PC-9 (cell line): ENCODE measurements at regions not wholly inside any gene's neighbourhood (a gene's known extent, or its start where the extent isn't known, plus 50 kb on each side); places are given as distances from the start of the nearest gene placed in this dataset.

Source experiments
- BruUV-seq: library from RNA; stranded (reverse); fragments of 400-500 nt; replicated peaks from 2 replicates; lab custom pipeline; 2021; lab: Mats Ljungman, UMichigan
- CTCF ChIA-PET: fragments of 300-600 bp; sonication (Branson Sonifier 250); formaldehyde crosslinking; loops from one replicate; lab custom pipeline; 2022; ENCODE audit warnings: antibody characterized with exemption; lab: Charles Lee
- POLR2A ChIA-PET: fragments of 300-600 bp; sonication (Branson Sonifier 250); formaldehyde crosslinking; loops from one replicate; lab custom pipeline; 2022; ENCODE audit warnings: antibody characterized with exemption; ENCODE audit not compliant: unreplicated experiment; lab: Charles Lee
- DNase-seq, 2 experiments: peaks; one replicate each; pipeline versions ENCODE4 v3.0.0 to v3.0.0-alpha.2; 2015 to 2022; ENCODE audit warnings: mixed read lengths in 1 of 2
- H2AFZ ChIP-seq: fragments of 200-600 bp; sonication (generic); 2 replicates; pipeline ENCODE4 v1.8.1; 2017; ENCODE audit warnings: antibody characterized with exemption
- H3F3A ChIP-seq: fragments of 200-600 bp; sonication (generic); 2 replicates; pipeline ENCODE4 v1.8.1; 2017; ENCODE audit warnings: antibody characterized with exemption, mild to moderate bottlenecking, low read depth; ENCODE audit not compliant: insufficient read depth
- H3K27ac ChIP-seq: fragments of 200-600 bp; sonication (generic); 2 replicates; pipeline ENCODE4 v1.6.1; 2016; ENCODE audit warnings: mixed run types
- H3K27me3 ChIP-seq: fragments of 200-600 bp; sonication (generic); 2 replicates; pipeline ENCODE4 v1.6.1; 2016; ENCODE audit warnings: low read depth, mixed run types; ENCODE audit not compliant: insufficient read depth
- H3K36me3 ChIP-seq: fragments of 200-600 bp; sonication (generic); 2 replicates; pipeline ENCODE4 v1.6.1; 2016; ENCODE audit warnings: low read depth, mixed run types
- H3K4me1 ChIP-seq: fragments of 200-600 bp; sonication (generic); replicated peaks from 2 replicates; pipeline ENCODE4 v1.6.1; 2016; ENCODE audit warnings: mixed run types; ENCODE audit not compliant: insufficient read depth
- H3K4me2 ChIP-seq: fragments of 200-600 bp; sonication (generic); 2 replicates; pipeline ENCODE4 v1.6.1; 2017; ENCODE audit warnings: mixed run types
- H3K4me3 ChIP-seq: fragments of 200-600 bp; sonication (generic); 2 replicates; pipeline ENCODE4 v1.6.1; 2016; ENCODE audit warnings: mixed run types
- H3K79me2 ChIP-seq: fragments of 200-600 bp; sonication (generic); 2 replicates; pipeline ENCODE4 v1.6.1; 2017; ENCODE audit warnings: low read depth, mixed run types
- H3K9me2 ChIP-seq: fragments of 200-600 bp; sonication (generic); 2 replicates; pipeline ENCODE4 v1.8.1; 2017; ENCODE audit warnings: mild to moderate bottlenecking; ENCODE audit not compliant: insufficient read depth
- H3K9me3 ChIP-seq: fragments of 200-600 bp; sonication (generic); 2 replicates; pipeline ENCODE4 v1.8.1; 2016; ENCODE audit warnings: low read depth; ENCODE audit not compliant: insufficient read depth
- H4K20me1 ChIP-seq: fragments of 200-600 bp; sonication (generic); 2 replicates; pipeline ENCODE4 v1.8.1; 2017; ENCODE audit not compliant: insufficient read depth
- EZH2 ChIP-seq: fragments of 200-600 bp; sonication (generic); IDR thresholded peaks from 2 replicates; pipeline ENCODE4 v1.8.0; 2017; ENCODE audit warnings: antibody characterized with exemption, low read depth
- intact Hi-C: fragments of 100-400 bp; cut with micrococcal nuclease; formaldehyde crosslinking; loops from one replicate; pipeline ENCODE4 v1.10.0; 2022; ENCODE audit not compliant: unreplicated experiment
- TF ChIP-seq, protein P1 (sequence below): fragments of 200-600 bp; sonication (generic); conservative IDR thresholded peaks from 2 replicates; pipeline ENCODE4 v1.6.1; 2017; ENCODE audit warnings: mixed run types, antibody characterized with exemption, mild to moderate bottlenecking, moderate library complexity

DNA sequence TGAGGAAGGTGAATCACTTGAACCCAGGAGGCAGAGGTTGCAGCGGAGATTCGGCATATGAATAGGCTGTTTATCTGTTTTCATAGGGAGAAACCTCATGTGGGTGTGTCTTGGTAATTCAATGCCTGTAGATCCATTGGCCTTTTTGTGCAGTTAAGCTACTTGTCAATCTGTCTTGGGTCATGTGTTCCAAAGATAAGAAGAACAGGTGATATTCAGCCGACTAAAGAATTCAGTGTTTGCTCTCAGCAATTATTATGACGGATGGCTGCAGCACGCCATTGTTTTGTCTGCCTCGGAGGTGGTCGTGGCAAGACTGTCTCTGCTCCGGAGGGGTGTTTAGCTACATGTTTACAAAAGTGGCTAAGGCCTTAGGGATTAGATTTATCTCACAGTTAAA, 573.0 kb upstream of the PCDH9 start:
- Histone ChIP-seq H3K4me3 (no peak overlapping the region), H3K9me3 (no peaks in the 10 kb centered on the region), H3K9me2 (no peaks in the 10 kb centered on the region), H3K4me1 (no peaks in the 10 kb centered on the region), H3K27me3 (no peaks in the 10 kb centered on the region), H3K36me3 (no peaks in the 10 kb centered on the region), H4K20me1 (no peaks in the 10 kb centered on the region), H3K4me2 (no peak overlapping the region), H3K79me2 (no peaks in the 10 kb centered on the region), H3K27ac (no peak overlapping the region), H3F3A (no peaks in the 10 kb centered on the region), H2AFZ (no peak overlapping the region)
- BruUV-seq: no TSS peak
- intact Hi-C loops: no loop called here
- ChIA-PET POLR2A (no interaction called here), CTCF (no interaction called here)
- TF ChIP-seq, protein P1, sequence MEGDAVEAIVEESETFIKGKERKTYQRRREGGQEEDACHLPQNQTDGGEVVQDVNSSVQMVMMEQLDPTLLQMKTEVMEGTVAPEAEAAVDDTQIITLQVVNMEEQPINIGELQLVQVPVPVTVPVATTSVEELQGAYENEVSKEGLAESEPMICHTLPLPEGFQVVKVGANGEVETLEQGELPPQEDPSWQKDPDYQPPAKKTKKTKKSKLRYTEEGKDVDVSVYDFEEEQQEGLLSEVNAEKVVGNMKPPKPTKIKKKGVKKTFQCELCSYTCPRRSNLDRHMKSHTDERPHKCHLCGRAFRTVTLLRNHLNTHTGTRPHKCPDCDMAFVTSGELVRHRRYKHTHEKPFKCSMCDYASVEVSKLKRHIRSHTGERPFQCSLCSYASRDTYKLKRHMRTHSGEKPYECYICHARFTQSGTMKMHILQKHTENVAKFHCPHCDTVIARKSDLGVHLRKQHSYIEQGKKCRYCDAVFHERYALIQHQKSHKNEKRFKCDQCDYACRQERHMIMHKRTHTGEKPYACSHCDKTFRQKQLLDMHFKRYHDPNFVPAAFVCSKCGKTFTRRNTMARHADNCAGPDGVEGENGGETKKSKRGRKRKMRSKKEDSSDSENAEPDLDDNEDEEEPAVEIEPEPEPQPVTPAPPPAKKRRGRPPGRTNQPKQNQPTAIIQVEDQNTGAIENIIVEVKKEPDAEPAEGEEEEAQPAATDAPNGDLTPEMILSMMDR: no peak
- no peak for TF ChIP-seq EZH2
- DNase-seq: no peak

DNA sequence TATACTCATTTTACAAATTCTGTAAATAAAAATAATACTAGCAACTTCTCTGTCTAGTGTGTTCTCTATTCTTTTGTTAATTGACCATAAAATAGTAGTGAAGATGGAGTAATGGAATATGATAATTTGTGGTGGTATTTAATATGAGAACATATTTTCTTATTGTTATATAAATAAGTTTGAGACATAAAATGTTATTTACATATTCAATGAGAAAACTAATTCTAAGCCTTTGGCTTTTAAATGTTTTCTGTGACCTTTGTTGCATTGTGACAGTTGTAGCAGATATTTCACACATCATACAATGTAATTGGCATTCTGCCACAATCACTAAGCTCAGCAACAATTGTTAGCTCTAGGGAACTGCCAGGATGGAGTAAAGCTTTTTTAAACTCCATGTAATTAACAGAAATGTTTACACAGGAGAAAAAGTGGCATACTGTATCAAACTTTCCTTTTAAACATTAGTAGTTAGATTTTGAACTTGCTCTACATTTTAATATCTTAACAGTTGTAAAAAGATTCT, 562.1 kb upstream of the PCDH9 start:
- ChIA-PET CTCF (no interaction called here), POLR2A (no interaction called here)
- Histone ChIP-seq H3K4me2 (no peak overlapping the region), H3K4me1 (no peaks in the 10 kb centered on the region), H3K79me2 (no peaks in the 10 kb centered on the region), H4K20me1 (no peaks in the 10 kb centered on the region), H2AFZ (no peak overlapping the region), H3K4me3 (no peak overlapping the region), H3K27ac (no peak overlapping the region), H3K9me3 (no peaks in the 10 kb centered on the region), H3K27me3 (no peaks in the 10 kb centered on the region), H3F3A (no peaks in the 10 kb centered on the region), H3K9me2 (no peaks in the 10 kb centered on the region), H3K36me3 (no peaks in the 10 kb centered on the region)
- intact Hi-C loops: no loop called here
- DNase-seq: no peak
- no TSS peak for BruUV-seq
- TF ChIP-seq, protein P1: no peak
- TF ChIP-seq EZH2: no peak

GRCh38 chr13:67791047-67791446, 560.9 kb upstream of the PCDH9 start:
- intact Hi-C loops: no loop called here
- no peak overlapping the region for H3K4me3 ChIP-seq
- no peaks in the 10 kb centered on the region for H3K4me1 ChIP-seq
- H3F3A ChIP-seq: no peaks in the 10 kb centered on the region
- no peaks in the 10 kb centered on the region for H3K79me2 ChIP-seq
- no peak overlapping the region for H3K27ac ChIP-seq
- BruUV-seq: no TSS peak
- no peaks in the 10 kb centered on the region for H4K20me1 ChIP-seq
- no peaks in the 10 kb centered on the region for H3K9me3 ChIP-seq
- TF ChIP-seq, protein P1: no peak
- TF ChIP-seq EZH2: no peak
- ChIA-PET CTCF (no interaction called here), POLR2A (no interaction called here)
- H3K9me2 ChIP-seq: no peaks in the 10 kb centered on the region
- no peak overlapping the region for H3K4me2 ChIP-seq
- no peak overlapping the region for H2AFZ ChIP-seq
- H3K27me3 ChIP-seq: no peaks in the 10 kb centered on the region
- H3K36me3 ChIP-seq: no peaks in the 10 kb centered on the region
- DNase-seq: no peak
